GM23338 (cell line): ENCODE measurements at regions not wholly inside any gene's neighbourhood (a gene's known extent, or its start where the extent isn't known, plus 50 kb on each side); places are given as distances from the start of the nearest gene placed in this dataset.

Experiments used
- ATAC-seq: fragments of 200-7000 bp; cut with Tn5 transposase; 3 replicates; pipeline ENCODE4 v1.9.1; 2020
- DNase-seq: peaks from one replicate; pipeline ENCODE4 v3.0.0-alpha.2; 2015; ENCODE audit warnings: low spot score
- H2AFZ ChIP-seq: fragments of 200-600 bp; sonication (generic); 2 replicates; pipeline ENCODE4 v1.8.0; 2016; ENCODE audit warnings: antibody characterized with exemption, mild to moderate bottlenecking, moderate library complexity
- H3F3A ChIP-seq: fragments of 200-600 bp; sonication (generic); replicated peaks from 2 replicates; pipeline ENCODE4 v1.8.0; 2017; ENCODE audit warnings: antibody characterized with exemption, mixed run types, low read depth
- H3K27ac ChIP-seq: fragments of 200-600 bp; sonication (generic); 2 replicates; pipeline ENCODE4 v1.6.1; 2016; ENCODE audit warnings: low read depth
- H3K27me3 ChIP-seq: fragments of 200-600 bp; sonication (generic); 2 replicates; pipeline ENCODE4 v1.8.0; 2016; ENCODE audit warnings: mild to moderate bottlenecking, mixed run types, moderate library complexity; ENCODE audit not compliant: insufficient read depth
- H3K36me3 ChIP-seq: fragments of 200-600 bp; sonication (generic); 2 replicates; pipeline ENCODE4 v1.8.0; 2016; ENCODE audit warnings: mild to moderate bottlenecking; ENCODE audit not compliant: insufficient read depth
- H3K4me1 ChIP-seq: fragments of 200-600 bp; sonication (generic); 2 replicates; pipeline ENCODE4 v1.8.0; 2016; ENCODE audit warnings: mild to moderate bottlenecking, moderate library complexity; ENCODE audit not compliant: insufficient read depth
- H3K4me2 ChIP-seq: fragments of 200-600 bp; sonication (generic); 2 replicates; pipeline ENCODE4 v1.7.1; 2017; ENCODE audit warnings: mixed run types
- H3K4me3 ChIP-seq: fragments of 200-600 bp; sonication (generic); 2 replicates; pipeline ENCODE4 v1.6.1; 2016; ENCODE audit warnings: mixed run types
- H3K79me2 ChIP-seq: fragments of 200-600 bp; sonication (generic); replicated peaks from 2 replicates; pipeline ENCODE4 v1.8.0; 2017; ENCODE audit warnings: mild to moderate bottlenecking; ENCODE audit not compliant: insufficient read depth
- H3K9me2 ChIP-seq: fragments of 200-600 bp; sonication (generic); 2 replicates; pipeline ENCODE4 v1.8.0; 2017; ENCODE audit not compliant: insufficient read depth
- H4K20me1 ChIP-seq: fragments of 200-600 bp; sonication (generic); replicated peaks from 2 replicates; pipeline ENCODE4 v1.8.0; 2017; ENCODE audit warnings: mild to moderate bottlenecking; ENCODE audit not compliant: insufficient read depth
- H3K27ac Mint-ChIP-seq: 2 replicates; pipeline ENCODE4 v1.8.0; 2020; ENCODE audit warnings: inconsistent platforms, mild to moderate bottlenecking, moderate library complexity, mixed read lengths
- H3K27me3 Mint-ChIP-seq: 3 replicates; pipeline ENCODE4 v1.8.0; 2022; ENCODE audit warnings: low read depth, mild to moderate bottlenecking, moderate library complexity, mixed read lengths, inconsistent platforms; ENCODE audit not compliant: insufficient read depth, poor library complexity
- H3K36me3 Mint-ChIP-seq: 3 replicates; pipeline ENCODE4 v1.8.0; 2021; ENCODE audit warnings: low read depth, mild to moderate bottlenecking, inconsistent platforms, moderate library complexity, mixed read lengths
- H3K4me1 Mint-ChIP-seq: 3 replicates; pipeline ENCODE4 v1.8.0; 2020; ENCODE audit warnings: mild to moderate bottlenecking, inconsistent platforms, mixed read lengths
- H3K4me3 Mint-ChIP-seq: 3 replicates; pipeline ENCODE4 v1.8.0; 2021; ENCODE audit warnings: moderate library complexity, mild to moderate bottlenecking, inconsistent platforms, mixed read lengths
- H3K9me3 Mint-ChIP-seq: 3 replicates; pipeline ENCODE4 v1.8.0; 2020; ENCODE audit warnings: moderate library complexity, mild to moderate bottlenecking, inconsistent platforms, mixed read lengths
- CREB1 ChIP-seq: fragments of 250-450 bp; sonication (Bioruptor Pico); IDR thresholded peaks from 2 replicates; pipeline ENCODE4 v1.5.0; 2020; ENCODE audit warnings: low read depth, mild to moderate bottlenecking, moderate library complexity
- CTCF ChIP-seq, 2 experiments: fragments of 200-600 bp in 1 of 2; sonication (generic) in 1 of 2; conservative IDR thresholded peaks; 2 replicates each; pipeline versions ENCODE4 v1.5.1 to v1.6.1; 2016 to 2017; ENCODE audit warnings: antibody characterized with exemption in 2 of 2, low read depth in 2 of 2, mild to moderate bottlenecking in 2 of 2, moderate library complexity in 1 of 2
- EZH2 ChIP-seq: fragments of 200-600 bp; sonication (generic); IDR thresholded peaks from one replicate; pipeline ENCODE4 v1.8.0; 2017; ENCODE audit warnings: antibody characterized with exemption, mild to moderate bottlenecking, low read depth; ENCODE audit not compliant: unreplicated experiment
- JUNB ChIP-seq: IDR thresholded peaks from one replicate; pipeline ENCODE4 v1.6.1; 2016; ENCODE audit warnings: antibody characterized with exemption; ENCODE audit not compliant: unreplicated experiment
- POLR2AphosphoS5 ChIP-seq: IDR thresholded peaks from 2 replicates; pipeline ENCODE4 v1.6.1; 2016; ENCODE audit warnings: antibody characterized with exemption, low read depth
- REST ChIP-seq: IDR thresholded peaks from one replicate; pipeline ENCODE4 v1.6.1; 2018; ENCODE audit warnings: antibody characterized with exemption; ENCODE audit not compliant: unreplicated experiment
- STAT1 ChIP-seq: IDR thresholded peaks from one replicate; pipeline ENCODE4 v1.6.1; 2016; ENCODE audit warnings: antibody characterized with exemption; ENCODE audit not compliant: unreplicated experiment
- TF ChIP-seq, protein P1 (sequence below): IDR thresholded peaks from 2 replicates; pipeline ENCODE4 v1.6.1; 2016; ENCODE audit warnings: antibody characterized with exemption
- TF ChIP-seq, protein P2 (sequence below): fragments of 250-450 bp; sonication (Bioruptor Pico); IDR thresholded peaks from 2 replicates; pipeline ENCODE4 v1.5.0; 2020; ENCODE audit warnings: mild to moderate bottlenecking, moderate library complexity

GRCh38 chr1:218828125-218828650 is 345.5 kb upstream of the LYPLAL1 start:
- Histone ChIP-seq H3K4me1 (no peaks in the 10 kb centered on the region), H3K9me2 (peaks cover 14% of the 10 kb centered on the region; the same call in 1 of the 2 replicates), H3K79me2 (no peaks in the 10 kb centered on the region), H4K20me1 (no peaks in the 10 kb centered on the region), H3K27me3 (no peaks in the 10 kb centered on the region), H3K4me2 (no peak overlapping the region), H3F3A (no peaks in the 10 kb centered on the region), H3K27ac (no peak overlapping the region), H3K36me3 (no peaks in the 10 kb centered on the region), H3K4me3 (no peak overlapping the region), H2AFZ (no peak overlapping the region)
- Mint-ChIP-seq H3K4me1 (no peaks in the 10 kb centered on the region), H3K9me3 (0 out of 3 replicates have a peak, but pooled peaks cover 5% of the 10 kb centered on the region), H3K36me3 (no peaks in the 10 kb centered on the region), H3K27ac (no peak overlapping the region), H3K4me3 (no peak overlapping the region), H3K27me3 (no peaks in the 10 kb centered on the region)
- ATAC-seq (no peak), DNase-seq (no peak)
- no peak for TF ChIP-seq CREB1 (CRISPR knock-in tag)
- no peak for TF ChIP-seq JUNB
- no peak for TF ChIP-seq EZH2
- TF ChIP-seq, protein P1, sequence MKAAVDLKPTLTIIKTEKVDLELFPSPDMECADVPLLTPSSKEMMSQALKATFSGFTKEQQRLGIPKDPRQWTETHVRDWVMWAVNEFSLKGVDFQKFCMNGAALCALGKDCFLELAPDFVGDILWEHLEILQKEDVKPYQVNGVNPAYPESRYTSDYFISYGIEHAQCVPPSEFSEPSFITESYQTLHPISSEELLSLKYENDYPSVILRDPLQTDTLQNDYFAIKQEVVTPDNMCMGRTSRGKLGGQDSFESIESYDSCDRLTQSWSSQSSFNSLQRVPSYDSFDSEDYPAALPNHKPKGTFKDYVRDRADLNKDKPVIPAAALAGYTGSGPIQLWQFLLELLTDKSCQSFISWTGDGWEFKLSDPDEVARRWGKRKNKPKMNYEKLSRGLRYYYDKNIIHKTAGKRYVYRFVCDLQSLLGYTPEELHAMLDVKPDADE: no peak
- TF ChIP-seq, protein P2, sequence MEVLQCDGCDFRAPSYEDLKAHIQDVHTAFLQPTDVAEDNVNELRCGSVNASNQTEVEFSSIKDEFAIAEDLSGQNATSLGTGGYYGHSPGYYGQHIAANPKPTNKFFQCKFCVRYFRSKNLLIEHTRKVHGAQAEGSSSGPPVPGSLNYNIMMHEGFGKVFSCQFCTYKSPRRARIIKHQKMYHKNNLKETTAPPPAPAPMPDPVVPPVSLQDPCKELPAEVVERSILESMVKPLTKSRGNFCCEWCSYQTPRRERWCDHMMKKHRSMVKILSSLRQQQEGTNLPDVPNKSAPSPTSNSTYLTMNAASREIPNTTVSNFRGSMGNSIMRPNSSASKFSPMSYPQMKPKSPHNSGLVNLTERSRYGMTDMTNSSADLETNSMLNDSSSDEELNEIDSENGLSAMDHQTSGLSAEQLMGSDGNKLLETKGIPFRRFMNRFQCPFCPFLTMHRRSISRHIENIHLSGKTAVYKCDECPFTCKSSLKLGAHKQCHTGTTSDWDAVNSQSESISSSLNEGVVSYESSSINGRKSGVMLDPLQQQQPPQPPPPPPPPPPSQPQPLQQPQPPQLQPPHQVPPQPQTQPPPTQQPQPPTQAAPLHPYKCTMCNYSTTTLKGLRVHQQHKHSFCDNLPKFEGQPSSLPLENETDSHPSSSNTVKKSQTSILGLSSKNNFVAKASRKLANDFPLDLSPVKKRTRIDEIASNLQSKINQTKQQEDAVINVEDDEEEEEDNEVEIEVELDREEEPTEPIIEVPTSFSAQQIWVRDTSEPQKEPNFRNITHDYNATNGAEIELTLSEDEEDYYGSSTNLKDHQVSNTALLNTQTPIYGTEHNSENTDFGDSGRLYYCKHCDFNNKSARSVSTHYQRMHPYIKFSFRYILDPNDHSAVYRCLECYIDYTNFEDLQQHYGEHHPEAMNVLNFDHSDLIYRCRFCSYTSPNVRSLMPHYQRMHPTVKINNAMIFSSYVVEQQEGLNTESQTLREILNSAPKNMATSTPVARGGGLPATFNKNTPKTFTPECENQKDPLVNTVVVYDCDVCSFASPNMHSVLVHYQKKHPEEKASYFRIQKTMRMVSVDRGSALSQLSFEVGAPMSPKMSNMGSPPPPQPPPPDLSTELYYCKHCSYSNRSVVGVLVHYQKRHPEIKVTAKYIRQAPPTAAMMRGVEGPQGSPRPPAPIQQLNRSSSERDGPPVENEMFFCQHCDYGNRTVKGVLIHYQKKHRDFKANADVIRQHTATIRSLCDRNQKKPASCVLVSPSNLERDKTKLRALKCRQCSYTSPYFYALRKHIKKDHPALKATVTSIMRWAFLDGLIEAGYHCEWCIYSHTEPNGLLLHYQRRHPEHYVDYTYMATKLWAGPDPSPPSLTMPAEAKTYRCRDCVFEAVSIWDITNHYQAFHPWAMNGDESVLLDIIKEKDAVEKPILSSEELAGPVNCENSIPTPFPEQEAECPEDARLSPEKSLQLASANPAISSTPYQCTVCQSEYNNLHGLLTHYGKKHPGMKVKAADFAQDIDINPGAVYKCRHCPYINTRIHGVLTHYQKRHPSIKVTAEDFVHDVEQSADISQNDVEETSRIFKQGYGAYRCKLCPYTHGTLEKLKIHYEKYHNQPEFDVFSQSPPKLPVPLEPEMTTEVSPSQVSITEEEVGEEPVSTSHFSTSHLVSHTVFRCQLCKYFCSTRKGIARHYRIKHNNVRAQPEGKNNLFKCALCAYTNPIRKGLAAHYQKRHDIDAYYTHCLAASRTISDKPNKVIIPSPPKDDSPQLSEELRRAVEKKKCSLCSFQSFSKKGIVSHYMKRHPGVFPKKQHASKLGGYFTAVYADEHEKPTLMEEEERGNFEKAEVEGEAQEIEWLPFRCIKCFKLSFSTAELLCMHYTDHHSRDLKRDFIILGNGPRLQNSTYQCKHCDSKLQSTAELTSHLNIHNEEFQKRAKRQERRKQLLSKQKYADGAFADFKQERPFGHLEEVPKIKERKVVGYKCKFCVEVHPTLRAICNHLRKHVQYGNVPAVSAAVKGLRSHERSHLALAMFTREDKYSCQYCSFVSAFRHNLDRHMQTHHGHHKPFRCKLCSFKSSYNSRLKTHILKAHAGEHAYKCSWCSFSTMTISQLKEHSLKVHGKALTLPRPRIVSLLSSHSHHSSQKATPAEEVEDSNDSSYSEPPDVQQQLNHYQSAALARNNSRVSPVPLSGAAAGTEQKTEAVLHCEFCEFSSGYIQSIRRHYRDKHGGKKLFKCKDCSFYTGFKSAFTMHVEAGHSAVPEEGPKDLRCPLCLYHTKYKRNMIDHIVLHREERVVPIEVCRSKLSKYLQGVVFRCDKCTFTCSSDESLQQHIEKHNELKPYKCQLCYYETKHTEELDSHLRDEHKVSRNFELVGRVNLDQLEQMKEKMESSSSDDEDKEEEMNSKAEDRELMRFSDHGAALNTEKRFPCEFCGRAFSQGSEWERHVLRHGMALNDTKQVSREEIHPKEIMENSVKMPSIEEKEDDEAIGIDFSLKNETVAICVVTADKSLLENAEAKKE (CRISPR knock-in tag): no peak
- no peak for TF ChIP-seq STAT1
- no peak for TF ChIP-seq POLR2AphosphoS5
- no peak for TF ChIP-seq REST
- TF ChIP-seq CTCF (conservative IDR thresholded peaks at IDR 0.05; ENCODE audit: low read depth in 2 of 2): no peak
